IPS-11a (cell line): ENCODE measurements at regions not wholly inside any gene's neighbourhood (a gene's known extent, or its start where the extent isn't known, plus 50 kb on each side); places are given as distances from the start of the nearest gene placed in this dataset.
"Not testable (repeated sequence)": the region's sequence is repeated elsewhere in the genome, so short reads cannot be mapped to it uniquely, and the experiment has no call there.

Experiments
- H3K4me3 ChIP-seq: one replicate; pipeline ENCODE4 v1.5.1; 2013; ENCODE audit warnings: low read depth, low read length, control low read depth

DNA sequence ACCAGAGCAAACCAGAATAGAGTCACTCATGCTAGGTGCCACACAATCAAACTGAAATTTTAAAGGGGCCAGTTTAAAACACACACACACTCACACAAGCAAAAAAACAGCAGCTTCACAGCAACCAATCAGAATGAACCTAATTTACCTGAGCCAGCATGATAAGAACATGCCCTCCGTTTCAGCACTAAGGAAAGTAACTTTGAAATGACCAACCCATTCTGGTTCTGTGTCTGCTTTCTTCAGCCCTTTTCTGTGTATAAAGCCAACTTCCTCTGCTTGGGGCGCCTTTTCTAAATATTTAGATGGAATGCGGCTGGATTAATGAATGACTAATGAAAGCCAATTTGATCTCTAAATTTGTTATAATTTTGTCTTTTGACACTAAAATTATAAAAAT, 629.1 kb downstream of the ZEB2 start:
- no peak overlapping the region for H3K4me3 ChIP-seq

DNA sequence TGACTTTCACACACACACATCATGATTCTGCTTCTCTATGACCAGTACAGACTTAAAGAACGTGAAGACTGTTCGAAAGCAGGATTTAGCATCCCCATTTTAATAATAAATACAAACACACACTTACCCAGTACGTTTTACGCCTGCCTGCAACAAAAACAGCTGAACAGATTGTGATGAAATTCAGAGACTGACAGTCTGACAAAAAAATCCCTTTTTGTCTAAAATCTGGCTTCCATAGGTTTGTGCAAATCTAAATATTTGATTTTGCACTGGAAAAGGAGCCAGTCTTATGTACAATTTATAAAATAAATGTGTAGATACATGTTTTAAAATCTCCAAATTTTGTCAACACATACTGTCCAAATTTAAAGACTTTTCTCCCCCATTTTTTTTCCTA, 630.7 kb downstream of the ZEB2 start:
- H3K4me3 ChIP-seq = no peak overlapping the region

DNA sequence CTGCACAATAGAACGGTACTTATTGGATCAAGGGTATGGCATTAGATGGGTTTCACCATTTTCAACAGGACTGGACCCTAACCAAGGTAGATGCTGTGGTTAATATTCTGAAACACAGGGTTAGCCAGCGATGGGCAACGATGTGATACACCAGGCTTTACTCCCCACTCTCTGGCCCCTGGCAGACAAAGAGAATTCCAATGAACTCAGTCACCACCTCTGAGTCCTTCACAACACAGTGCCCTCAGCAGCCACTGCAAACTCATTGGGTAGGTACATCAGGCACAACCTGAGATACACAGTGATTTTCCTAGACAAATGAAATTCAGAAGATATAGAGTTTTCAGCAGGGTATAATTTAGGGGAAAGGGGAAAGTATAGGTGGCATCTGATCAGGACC, 634.5 kb downstream of the ZEB2 start:
- H3K4me3 ChIP-seq = no peak overlapping the region

DNA sequence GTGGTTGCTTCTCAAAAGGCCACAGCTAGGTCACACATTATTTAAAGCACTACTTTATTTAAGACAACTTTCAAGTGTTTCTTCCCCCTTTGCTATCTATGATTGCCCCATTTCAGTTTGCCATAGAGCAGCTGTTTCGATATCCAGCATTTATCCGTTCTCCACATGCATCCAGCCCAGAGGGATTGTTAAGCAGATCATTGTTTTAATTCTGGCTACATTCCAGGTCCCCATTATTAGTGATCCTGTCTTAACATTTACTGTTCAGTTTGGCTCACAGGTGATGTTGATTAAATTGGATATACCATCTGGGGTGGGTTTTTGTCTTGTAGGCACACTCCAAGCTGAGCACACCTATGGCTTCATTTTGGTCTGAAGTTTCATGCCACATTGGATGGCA, 638.7 kb downstream of the ZEB2 start:
- no peak overlapping the region for H3K4me3 ChIP-seq

DNA sequence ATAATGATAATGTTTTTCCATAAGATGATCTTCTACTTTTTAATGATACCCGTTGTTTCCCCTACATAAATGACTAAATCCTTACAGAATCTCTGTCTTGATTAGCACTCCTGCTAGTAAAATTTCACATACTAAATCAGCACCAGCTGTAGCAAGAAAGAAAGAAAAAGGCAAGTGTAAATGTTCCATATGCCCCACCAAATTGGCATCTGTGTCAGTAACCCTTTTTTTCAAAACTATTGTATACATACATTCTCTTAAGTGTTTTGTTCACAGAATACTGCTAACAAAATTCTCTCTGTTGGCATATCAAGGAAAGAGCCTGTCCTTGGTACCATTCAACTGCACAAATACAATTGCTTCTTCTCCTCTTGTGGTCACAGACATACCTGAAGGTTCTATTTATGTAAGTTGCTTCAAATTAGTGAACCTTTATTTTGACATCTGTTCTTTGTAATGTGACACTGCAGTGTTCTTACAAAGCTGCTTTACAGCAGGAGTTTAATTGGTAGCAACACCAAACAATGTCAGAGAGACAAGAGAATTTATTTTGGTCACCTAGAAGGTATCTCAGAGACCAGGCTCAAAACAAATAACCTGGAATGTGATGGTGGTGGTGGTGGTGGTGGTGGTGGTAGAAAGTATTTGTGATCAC, 641.9 kb downstream of the ZEB2 start:
- H3K4me3 ChIP-seq = no peak overlapping the region

DNA sequence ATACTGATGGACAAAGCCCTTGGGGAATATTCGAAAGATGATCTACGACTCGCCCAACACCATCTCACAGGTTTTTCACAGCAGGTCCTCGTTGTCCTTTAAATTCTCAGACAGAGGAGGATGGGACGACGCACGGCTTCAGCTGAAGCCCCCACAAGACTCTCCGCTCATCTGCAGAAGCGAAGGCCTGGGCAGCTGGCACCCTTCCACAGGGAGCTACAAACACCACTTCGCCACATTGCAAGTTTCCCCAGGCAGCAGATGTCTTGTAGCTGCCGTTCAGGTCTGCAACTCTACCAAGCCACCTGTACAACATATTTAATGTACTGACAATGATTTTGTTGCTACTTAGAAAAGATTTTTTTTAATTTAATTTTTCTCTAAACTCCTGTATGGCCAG, 642.9 kb downstream of the ZEB2 start:
- no peak overlapping the region for H3K4me3 ChIP-seq

DNA sequence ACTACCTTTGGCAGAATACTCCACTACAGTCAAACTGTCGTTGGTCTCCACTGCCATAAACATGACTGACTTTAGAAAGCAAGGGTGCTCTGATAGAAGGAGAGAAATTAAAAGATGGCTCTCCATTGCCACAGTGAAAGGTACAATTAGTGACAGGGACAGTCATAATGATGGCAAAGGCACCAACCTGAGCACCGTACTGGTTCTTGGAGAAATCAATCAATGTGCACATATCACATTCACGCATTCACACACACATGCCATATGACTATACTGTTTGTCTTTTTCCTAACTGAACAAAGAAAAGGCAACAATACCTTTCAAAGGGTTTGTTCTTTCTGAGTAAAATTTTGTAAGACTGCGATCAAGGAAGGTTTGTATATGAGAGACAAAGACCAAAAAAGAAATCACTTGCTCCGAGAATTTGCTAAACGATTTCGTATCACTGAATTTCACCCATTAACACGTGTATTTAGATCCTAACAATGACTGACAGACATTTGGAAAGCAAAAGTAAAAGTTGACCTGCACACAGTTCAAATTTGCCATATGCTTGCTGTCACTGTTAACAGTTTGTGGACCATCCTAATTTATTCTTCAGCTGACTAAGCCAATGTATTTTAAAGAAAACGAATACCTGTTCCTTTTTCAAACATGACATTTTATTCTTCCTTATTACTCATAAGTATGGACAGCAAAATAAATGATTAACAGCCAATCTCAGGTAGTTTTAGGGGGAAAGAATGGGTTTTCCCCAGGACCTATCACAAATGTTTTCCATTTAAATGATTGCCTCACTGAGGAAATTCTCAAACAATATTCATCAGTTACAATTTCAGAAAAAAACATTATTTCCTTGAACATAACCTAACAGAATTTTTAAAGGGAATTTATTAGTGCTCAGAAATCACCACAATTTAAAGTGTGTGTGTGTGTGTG, 644.4 kb downstream of the ZEB2 start:
- no peak overlapping the region for H3K4me3 ChIP-seq

DNA sequence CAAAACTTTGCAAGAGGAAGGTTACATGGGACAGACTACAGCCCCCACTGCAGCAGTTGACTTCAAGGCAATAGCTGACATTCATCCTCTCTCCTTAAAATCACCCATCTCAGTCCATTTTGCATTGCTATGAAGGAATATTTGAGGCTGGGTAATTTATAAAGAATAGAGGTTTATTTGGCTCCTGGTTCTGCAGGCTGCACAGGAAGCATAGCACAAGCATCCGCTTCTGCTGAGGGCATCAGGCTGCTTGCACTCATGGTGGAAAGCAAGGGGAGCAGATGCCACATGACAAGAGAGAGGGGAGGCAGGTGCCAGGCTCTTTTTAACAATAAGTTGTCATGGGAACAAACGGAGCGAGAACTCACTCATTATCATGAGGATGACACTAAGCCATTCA, 646.0 kb downstream of the ZEB2 start:
- H3K4me3 ChIP-seq = no peak overlapping the region

DNA sequence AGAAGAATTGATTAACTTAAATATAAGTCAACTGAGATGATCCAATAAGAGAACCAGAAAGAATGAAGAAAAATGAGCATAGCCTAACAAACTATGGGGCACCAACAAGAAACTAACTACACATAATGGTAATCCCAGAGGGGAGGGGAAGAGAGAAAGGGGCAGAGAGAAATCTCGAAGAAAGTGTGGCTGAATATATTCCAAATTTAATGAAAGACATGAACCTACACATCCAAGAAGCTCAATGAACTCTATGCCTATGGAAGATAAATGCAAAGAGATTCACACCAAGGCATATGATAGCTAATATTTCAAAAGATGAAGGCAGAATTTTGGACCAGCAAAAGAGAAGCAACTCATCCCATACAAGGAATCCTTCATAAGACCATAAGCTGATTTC, 649.2 kb downstream of the ZEB2 start:
- H3K4me3 ChIP-seq = no peak overlapping the region

DNA sequence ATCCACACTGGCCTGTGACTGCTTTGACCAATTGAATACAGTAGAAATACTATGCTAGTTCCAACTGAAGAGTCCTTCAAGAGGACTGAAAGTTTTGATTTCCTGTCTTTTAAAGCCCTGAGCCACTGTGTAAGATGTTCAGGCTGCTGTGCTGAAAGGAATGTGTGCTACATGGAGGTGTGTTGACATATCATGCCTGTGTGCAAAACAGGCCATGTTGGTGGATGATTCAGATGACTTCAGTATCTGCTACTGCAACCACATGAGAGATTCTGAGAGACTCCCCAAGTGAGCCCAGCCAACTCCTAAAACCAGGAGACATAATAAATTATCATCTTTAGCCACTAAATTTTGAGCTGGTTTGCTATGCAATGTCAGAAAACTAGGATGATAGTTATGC, 662.9 kb downstream of the ZEB2 start:
- H3K4me3 ChIP-seq = no peak overlapping the region

DNA sequence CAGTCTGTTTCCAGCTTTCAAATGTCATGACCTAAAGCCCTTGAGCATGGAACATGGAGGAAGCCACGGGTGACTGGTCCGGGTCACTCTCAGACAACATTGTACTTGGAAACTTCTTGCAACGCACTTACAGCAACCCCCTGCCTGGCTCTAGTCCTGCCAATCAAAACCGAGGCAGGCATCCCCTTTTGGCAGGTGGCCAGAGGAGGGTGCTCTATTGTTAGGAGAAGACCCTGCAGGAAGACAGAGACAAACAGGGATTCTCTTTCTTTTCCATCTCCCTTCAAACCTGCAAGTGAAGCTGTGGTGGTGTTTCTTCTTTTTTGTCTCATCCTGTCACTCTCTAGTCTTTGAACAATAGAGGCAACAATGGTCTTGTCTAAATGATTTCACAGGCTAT, 667.2 kb downstream of the ZEB2 start:
- no peak overlapping the region for H3K4me3 ChIP-seq

DNA sequence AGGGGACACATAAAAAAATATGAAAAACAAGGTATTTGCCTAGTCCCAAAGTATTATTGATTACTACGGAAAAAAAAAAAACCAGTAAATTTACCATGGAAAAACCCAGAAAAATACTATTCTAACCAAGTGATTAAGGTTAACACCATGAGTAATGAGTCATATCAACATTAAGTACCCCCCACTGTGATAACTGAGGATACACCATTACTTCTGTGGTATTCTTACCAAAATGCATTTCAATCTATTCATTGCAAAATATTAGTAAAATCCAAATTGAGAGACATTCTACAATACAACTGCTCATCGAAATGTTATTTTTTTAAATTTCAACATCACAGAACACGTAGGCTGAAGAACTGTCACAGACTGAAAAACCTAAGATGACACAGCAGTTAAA, 669.8 kb downstream of the ZEB2 start:
- no peak overlapping the region for H3K4me3 ChIP-seq

DNA sequence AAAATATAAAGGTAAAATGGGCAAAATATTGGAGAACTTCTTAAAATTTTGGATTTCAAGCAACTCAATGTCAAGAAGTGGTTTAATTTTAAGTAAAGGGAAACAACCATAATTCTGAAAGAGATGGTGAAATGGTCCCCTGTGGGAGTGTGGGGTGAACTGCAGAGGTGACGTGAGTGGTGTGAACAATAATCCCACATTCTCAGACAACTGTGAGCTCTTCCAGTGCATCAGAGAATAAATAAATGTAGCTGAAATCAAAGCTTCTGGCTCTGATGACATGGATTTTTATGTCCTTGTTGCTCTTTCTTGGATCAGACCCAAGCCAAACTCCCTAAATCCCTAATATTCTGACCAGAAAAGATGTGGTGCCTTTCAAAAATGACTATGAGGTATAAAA, 672.7 kb downstream of the ZEB2 start:
- H3K4me3 ChIP-seq = no peak overlapping the region

DNA sequence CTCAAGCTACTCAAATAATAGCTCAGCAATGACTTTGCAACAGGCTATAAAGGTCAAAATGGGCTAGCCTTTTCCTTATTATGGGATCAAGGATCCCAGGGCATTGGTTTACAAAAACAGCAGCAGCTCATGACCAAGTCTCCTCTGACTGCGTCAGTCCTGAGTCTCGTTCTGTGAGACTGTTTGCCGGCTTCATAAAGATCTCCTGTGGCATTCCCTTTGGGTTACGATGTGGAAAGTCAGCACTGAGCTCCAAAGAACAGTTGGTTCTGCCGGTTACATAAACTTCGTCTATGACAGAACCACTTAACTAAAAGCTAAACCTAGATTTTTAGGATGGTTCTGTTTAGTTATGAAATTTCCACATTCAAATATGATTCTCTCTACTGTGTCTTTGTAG, 674.9 kb downstream of the ZEB2 start:
- H3K4me3 ChIP-seq = no peak overlapping the region

DNA sequence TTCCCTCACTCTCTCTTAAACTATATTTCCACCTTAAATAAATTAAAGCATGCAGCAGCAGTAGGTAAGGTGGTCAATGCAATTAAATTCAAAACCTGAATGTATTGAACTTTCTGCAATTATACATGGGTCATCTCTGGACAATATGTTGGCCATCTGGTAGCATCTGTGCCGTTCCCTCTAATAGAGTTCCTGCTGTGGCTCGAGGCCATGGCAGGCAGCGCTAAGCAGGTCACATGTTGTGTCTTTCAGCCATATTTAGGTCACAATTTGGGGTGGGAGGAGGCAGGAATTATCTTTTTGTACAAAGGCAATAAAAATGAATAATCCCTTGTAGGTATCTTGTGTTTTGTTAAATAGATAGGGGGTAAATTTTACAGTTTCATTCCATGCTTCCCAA, 676.2 kb downstream of the ZEB2 start:
- H3K4me3 ChIP-seq = no peak overlapping the region

DNA sequence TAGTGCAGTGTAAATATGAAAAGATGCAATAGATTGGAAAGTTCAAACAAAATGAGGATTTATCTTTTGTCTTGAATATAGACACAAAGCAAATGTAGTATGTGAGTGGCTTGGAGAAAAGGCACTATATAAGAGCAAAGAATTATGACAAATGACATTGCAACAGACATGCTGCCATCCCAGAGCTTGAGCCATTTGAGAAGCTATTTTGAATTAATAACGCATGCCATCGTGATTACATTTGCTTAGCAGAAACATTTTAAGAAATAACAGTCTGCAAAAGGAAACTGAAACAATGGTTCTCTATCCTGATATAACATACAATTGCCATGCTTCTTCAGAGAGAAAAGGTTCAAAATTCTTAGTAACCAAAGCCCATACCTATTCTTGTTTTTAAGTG, 677.1 kb downstream of the ZEB2 start:
- no peak overlapping the region for H3K4me3 ChIP-seq

DNA sequence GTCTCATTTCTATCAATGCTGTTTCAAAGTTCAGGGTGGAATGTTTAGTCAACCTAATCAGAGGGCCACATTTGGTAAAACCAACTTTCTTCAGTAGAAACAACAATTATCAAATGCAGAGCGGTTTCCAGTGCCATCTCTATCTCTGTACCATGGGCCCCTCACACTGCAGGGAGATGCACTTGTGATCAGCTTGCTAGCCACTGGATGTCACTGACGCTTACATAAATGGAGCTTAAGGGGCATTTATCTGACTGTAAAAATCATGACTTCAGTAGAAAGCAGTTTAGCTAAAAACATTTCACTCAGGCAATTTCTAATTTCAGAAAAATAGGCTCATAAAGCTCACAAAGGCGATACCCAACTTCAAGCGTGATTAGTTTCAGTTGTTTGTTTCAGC, 678.0 kb downstream of the ZEB2 start:
- H3K4me3 ChIP-seq = no peak overlapping the region

DNA sequence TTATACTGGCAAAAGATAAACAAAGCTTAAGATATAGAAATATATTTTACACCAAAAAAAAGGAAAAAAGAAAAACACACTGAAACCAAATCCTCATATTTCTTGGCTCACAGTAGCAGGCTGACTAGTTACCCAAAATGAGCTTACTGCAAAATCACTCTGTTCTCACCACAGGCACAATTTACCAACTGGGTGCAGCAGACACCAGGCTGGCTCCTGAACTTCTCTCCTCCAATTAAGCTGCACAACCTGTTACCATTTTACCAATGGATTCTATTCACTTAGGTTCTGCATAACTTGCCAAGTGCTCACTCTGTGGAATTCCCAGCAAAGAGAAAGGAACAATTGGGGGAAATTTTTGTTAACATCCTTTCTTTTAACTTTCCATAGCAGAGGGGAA, 679.3 kb downstream of the ZEB2 start:
- H3K4me3 ChIP-seq = no peak overlapping the region

DNA sequence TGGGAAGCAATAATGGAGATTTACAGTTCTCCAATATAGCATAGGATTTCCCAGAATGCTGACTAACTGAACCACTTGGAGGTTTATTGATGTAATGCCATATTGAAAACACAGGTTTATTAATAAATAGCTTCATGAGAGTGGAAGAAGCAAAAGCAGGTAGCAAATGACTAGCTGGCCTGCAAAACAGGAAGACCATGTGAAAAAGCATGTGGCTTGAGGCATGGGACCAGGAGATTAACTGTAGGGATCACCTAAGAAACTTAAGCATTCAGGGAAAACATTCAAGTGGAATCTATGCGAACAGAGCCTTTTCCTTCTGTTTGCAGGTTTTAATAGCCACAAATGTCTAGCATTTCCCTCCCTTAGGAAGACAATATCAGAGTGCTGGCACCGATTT, 679.7 kb downstream of the ZEB2 start:
- H3K4me3 ChIP-seq = no peak overlapping the region

DNA sequence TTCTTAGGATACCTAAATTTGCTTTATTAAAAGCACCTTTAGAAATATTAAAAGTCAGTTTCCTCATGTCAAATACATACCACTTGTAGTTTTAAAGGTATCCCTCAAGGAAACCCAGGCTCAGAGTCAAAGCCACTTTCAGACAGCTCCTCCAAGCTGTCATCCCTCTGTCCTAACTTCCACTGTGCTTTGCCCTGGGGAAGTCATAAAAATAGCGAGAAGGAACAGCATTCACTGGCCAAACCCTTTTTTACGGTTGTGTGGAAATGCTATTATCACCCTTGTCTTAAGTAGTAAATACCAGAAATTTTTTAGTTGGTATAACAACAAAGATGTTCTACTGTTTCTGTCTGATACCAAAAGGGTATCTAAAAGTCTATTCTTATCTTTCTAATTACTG, 680.5 kb downstream of the ZEB2 start:
- H3K4me3 ChIP-seq = no peak overlapping the region

DNA sequence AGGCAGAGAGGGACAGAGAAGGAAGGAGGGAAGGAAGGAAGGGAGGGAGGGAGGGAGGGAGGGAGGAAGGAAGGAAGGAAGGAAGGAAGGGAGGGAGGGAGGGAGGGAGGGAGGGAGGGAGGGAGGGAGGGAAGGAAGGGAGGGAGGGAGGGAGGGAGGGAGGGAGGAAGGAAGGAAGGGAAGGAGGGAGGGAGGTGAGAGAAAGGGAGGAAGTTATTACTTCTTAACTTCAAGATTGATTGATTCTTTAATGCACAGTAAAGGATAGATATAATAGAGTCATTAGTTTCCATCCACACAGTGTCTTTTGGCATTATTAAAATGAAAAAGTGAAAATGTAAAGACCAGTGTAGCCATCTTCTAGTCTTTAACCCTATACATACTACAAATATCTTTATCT, 682.9 kb downstream of the ZEB2 start:
- H3K4me3 ChIP-seq = not testable (repeated sequence)

DNA sequence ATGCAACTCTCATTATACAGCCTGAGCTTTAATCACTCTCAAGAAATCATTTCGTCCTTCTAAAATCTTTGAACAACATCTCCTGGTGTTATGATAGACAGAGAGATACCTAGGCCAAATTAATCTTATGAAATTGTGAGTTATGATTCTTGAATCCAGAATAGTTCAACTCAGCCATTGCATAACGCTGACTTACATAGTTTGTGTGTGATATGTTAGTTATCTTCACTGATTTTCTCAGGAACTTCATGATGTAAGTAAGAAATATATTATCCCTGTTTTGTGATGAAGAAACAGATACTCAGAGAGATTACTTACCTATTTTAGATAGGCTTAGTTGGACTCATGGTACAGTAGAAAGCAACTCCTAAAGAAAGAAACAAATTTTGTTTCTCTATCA, 684.4 kb downstream of the ZEB2 start:
- H3K4me3 ChIP-seq = no peak overlapping the region
